Tibial nerve (tissue), 4 donors: ENCODE measurements at regions not wholly inside any gene's neighbourhood (a gene's known extent, or its start where the extent isn't known, plus 50 kb on each side); places are given as distances from the start of the nearest gene placed in this dataset.

Source experiments
- DNase-seq, 2 donors: peaks; one replicate each; pipeline ENCODE4 v3.0.0-alpha.2; 2019; ENCODE audit warnings: low spot score in 2 of 2
- H3K27ac ChIP-seq, 4 donors: fragments of 200-600 bp; sonication (generic) in 3 of 4; one replicate each; pipeline ENCODE4 v1.5.1; 2017 to 2019; ENCODE audit warnings: mild to moderate bottlenecking in 1 of 4
- H3K27me3 ChIP-seq, 2 donors: fragments of 200-600 bp; sonication (generic) in 1 of 2; one replicate each; pipeline versions ENCODE4 v1.5.1 to v1.6.0; 2017 to 2019
- H3K36me3 ChIP-seq, 3 donors: fragments of 200-600 bp; sonication (generic); one replicate each; pipeline ENCODE4 v1.5.1; 2018 to 2019
- H3K4me1 ChIP-seq, 4 donors: fragments of 200-600 bp; sonication (generic) in 3 of 4; one replicate each; pipeline ENCODE4 v1.5.1; 2017 to 2019
- H3K4me3 ChIP-seq, 4 donors: fragments of 200-600 bp; sonication (generic) in 3 of 4; one replicate each; pipeline ENCODE4 v1.5.1; 2017 to 2019; ENCODE audit warnings: mild to moderate bottlenecking in 1 of 4, moderate library complexity in 1 of 4
- H3K9me3 ChIP-seq, 4 donors: fragments of 200-600 bp; sonication (generic) in 3 of 4; one replicate each; pipeline ENCODE4 v1.5.1; 2017 to 2019
- EP300 ChIP-seq, 2 donors: sonication (generic); formaldehyde crosslinking; IDR thresholded peaks; one replicate each; pipeline ENCODE4 v1.6.1; 2017; ENCODE audit warnings: antibody characterized with exemption in 2 of 2, mild to moderate bottlenecking in 1 of 2
- POLR2A ChIP-seq, 2 donors: fragments of 450-650 bp; IDR thresholded peaks; one replicate each; pipeline ENCODE4 v1.6.1; 2017; ENCODE audit warnings: antibody characterized with exemption in 2 of 2, mild to moderate bottlenecking in 2 of 2, moderate library complexity in 2 of 2
- WGBS, 2 donors: methylation state at CpG; one replicate each; pipeline ENCODE4 v1.1.5; 2018; 5-methylcytosine and 5-hydroxymethylcytosine counted together
- TF ChIP-seq, protein P1 (sequence below), 5 experiments: fragments of 200-600 bp in 3 of 5; fragments of 450-650 bp in 2 of 5; sonication (generic) in 3 of 5; IDR thresholded peaks; one replicate each; pipeline ENCODE4 v1.5.1; 2016 to 2019; ENCODE audit warnings: antibody characterized with exemption in 5 of 5, mild to moderate bottlenecking in 3 of 5, moderate library complexity in 2 of 5

GRCh38 chr6:134560019-134560418 lies 242.1 kb upstream of the SGK1 start:
- Histone ChIP-seq H3K36me3 (no peaks in the 10 kb centered on the region), H3K4me1 (no peaks in the 10 kb centered on the region), H3K27ac (no peak overlapping the region), H3K4me3 (no peak overlapping the region), H3K9me3 (no peaks in the 10 kb centered on the region), H3K27me3 (no peaks in the 10 kb centered on the region)
- TF ChIP-seq, protein P1, sequence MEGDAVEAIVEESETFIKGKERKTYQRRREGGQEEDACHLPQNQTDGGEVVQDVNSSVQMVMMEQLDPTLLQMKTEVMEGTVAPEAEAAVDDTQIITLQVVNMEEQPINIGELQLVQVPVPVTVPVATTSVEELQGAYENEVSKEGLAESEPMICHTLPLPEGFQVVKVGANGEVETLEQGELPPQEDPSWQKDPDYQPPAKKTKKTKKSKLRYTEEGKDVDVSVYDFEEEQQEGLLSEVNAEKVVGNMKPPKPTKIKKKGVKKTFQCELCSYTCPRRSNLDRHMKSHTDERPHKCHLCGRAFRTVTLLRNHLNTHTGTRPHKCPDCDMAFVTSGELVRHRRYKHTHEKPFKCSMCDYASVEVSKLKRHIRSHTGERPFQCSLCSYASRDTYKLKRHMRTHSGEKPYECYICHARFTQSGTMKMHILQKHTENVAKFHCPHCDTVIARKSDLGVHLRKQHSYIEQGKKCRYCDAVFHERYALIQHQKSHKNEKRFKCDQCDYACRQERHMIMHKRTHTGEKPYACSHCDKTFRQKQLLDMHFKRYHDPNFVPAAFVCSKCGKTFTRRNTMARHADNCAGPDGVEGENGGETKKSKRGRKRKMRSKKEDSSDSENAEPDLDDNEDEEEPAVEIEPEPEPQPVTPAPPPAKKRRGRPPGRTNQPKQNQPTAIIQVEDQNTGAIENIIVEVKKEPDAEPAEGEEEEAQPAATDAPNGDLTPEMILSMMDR (IDR thresholded peaks at IDR 0.05), result no peak
- no peak for TF ChIP-seq POLR2A (IDR thresholded peaks at IDR 0.05)
- TF ChIP-seq EP300 (IDR thresholded peaks at IDR 0.05), result no peak
- no peak for DNase-seq

DNA sequence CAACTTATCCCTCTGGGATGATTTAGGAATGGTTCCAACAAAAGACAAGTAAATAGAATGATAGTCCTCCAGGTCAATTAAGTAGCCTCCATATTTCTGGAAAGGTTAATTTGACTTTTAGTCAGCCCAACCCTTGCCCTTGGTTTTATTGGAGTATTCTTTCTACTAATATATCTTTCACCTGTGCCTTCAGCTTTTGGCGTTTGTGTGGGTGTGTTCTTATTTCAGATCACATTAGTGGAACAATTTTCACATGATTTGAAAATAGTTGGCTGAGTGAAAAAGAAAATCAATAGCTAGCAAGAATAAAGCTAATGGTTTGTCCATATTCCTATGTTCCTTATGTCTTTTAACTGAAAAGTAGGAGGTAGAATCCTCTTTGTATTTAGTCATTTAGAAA lies 239.6 kb upstream of the SGK1 start:
- Histone ChIP-seq H3K27me3 (no peaks in the 10 kb centered on the region), H3K4me3 (no peak overlapping the region), H3K4me1 (no peaks in the 10 kb centered on the region), H3K9me3 (no peaks in the 10 kb centered on the region), H3K36me3 (no peaks in the 10 kb centered on the region), H3K27ac (no peak overlapping the region)
- no peak for TF ChIP-seq POLR2A (IDR thresholded peaks at IDR 0.05)
- no peak for TF ChIP-seq EP300 (IDR thresholded peaks at IDR 0.05)
- DNase-seq, result no peak
- 67 to 87% methylated on average over 1 of the region's 1 CpG for WGBS, 2 donors

GRCh38 chr6:134555672-134556071 lies 237.8 kb upstream of the SGK1 start:
- WGBS, 2 donors, result 88 to 91% methylated on average over 1 of the region's 1 CpG

GRCh38 chr6:134553936-134554335 lies 236.0 kb upstream of the SGK1 start:
- no peaks in the 10 kb centered on the region for H3K27me3 ChIP-seq
- no peak for DNase-seq
- no peak overlapping the region for H3K4me3 ChIP-seq
- no peak overlapping the region for H3K27ac ChIP-seq
- H3K36me3 ChIP-seq, result no peaks in the 10 kb centered on the region
- H3K4me1 ChIP-seq, result peaks cover 0 to 17% (median 0%) of the 10 kb centered on the region in 4 donors
- no peak for TF ChIP-seq POLR2A (IDR thresholded peaks at IDR 0.05)
- no peak for TF ChIP-seq EP300 (IDR thresholded peaks at IDR 0.05)
- TF ChIP-seq, protein P1 (IDR thresholded peaks at IDR 0.05), result no peak
- WGBS, 2 donors, result 81 to 84% methylated on average over 3 of the region's 3 CpGs
- no peaks in the 10 kb centered on the region for H3K9me3 ChIP-seq

More at GRCh38 chr6:134555672-134556071, 237.8 kb upstream of the SGK1 start:
- no peak for DNase-seq
- Histone ChIP-seq H3K4me3 (no peak overlapping the region), H3K27ac (no peak overlapping the region), H3K27me3 (no peaks in the 10 kb centered on the region), H3K36me3 (no peaks in the 10 kb centered on the region), H3K9me3 (no peaks in the 10 kb centered on the region), H3K4me1 (peaks cover 0 to 10% (median 0%) of the 10 kb centered on the region in 4 donors)
- no peak for TF ChIP-seq POLR2A (IDR thresholded peaks at IDR 0.05)
- TF ChIP-seq, protein P1 (IDR thresholded peaks at IDR 0.05), result no peak
- no peak for TF ChIP-seq EP300 (IDR thresholded peaks at IDR 0.05)

DNA sequence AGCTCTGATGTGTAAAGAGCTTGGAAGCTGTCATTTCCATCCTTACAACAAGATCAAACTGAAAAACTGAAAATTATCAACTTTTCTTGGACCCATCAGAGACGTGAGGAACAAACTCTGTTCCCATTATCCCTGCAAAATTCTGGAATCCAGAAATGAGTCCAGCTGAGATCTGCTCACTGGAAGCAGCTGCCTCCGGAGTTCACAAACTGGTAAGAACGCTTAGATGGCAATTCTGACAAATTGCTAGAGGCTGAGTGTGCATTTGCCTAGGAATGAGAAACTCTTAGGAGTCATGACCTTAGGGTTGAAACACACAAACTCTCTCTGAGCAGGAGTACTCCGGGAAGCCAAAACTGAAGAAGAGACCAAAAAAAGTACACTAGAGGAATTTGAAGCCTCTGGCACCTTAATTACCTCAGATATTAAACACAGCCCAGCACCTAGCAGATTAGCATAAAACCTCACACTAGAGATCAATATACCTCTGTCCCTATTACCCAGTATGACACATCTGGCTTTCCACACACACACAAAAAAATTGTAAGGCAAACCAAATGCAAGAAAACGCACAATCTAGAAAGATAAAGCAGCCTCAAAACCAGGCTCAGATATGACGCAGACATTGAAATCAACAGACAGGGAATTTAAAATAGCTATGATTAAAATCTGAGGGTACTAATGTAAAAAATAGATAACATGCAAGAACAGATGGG lies 233.5 kb upstream of the SGK1 start:
- Histone ChIP-seq H3K4me3 (no peak overlapping the region), H3K4me1 (peaks cover 0 to 17% (median 0%) of the 10 kb centered on the region in 4 donors), H3K27me3 (no peaks in the 10 kb centered on the region), H3K36me3 (no peaks in the 10 kb centered on the region), H3K27ac (peak overlapping the region in 1 of 4 donors; percentile 24), H3K9me3 (no peaks in the 10 kb centered on the region)
- TF ChIP-seq POLR2A (IDR thresholded peaks at IDR 0.05) (no peak), EP300 (IDR thresholded peaks at IDR 0.05) (no peak)
- TF ChIP-seq, protein P1 (IDR thresholded peaks at IDR 0.05), result no peak
- no peak for DNase-seq
- 42 to 51% methylated on average over 6 of the region's 6 CpGs for WGBS, 2 donors
